ENCODE measurements at regions not wholly inside any gene's neighbourhood (a gene's known extent, or its start where the extent isn't known, plus 50 kb on each side); places are given as distances from the start of the nearest gene placed in this dataset.
"Not testable (repeated sequence)": the region's sequence is repeated elsewhere in the genome, so short reads cannot be mapped to it uniquely, and the experiment has no call there.

- no peak for TF ChIP-seq CTCF (IDR thresholded peaks at IDR 0.05)
- no peak for ATAC-seq (ENCODE audit: low FRiP score)
- DNase-seq (ENCODE audit: low spot score), result no peak
These were observed 635.9 kb downstream of the SUCLG1 start for GRCh38 chr2:83823229-83823628.

GRCh38 chr2:83817511-83817910, 641.6 kb downstream of the SUCLG1 start:
- TF ChIP-seq CTCF (IDR thresholded peaks at IDR 0.05), result no peak
- DNase-seq (ENCODE audit: low spot score) (no peak), ATAC-seq (ENCODE audit: low FRiP score) (no peak)

GRCh38 chr2:83808878-83809277, 650.2 kb downstream of the SUCLG1 start:
- DNase-seq (ENCODE audit: low spot score) (no peak), ATAC-seq (ENCODE audit: low FRiP score) (no peak)
- TF ChIP-seq CTCF (IDR thresholded peaks at IDR 0.05), result no peak

GRCh38 chr2:83802604-83803003, 656.5 kb downstream of the SUCLG1 start:
- no peak for TF ChIP-seq CTCF (IDR thresholded peaks at IDR 0.05)
- DNase-seq (ENCODE audit: low spot score) (no peak), ATAC-seq (ENCODE audit: low FRiP score) (no peak)

GRCh38 chr2:83795777-83796176, 663.3 kb downstream of the SUCLG1 start:
- ATAC-seq (ENCODE audit: low FRiP score) (no peak), DNase-seq (ENCODE audit: low spot score) (no peak)
- no peak for TF ChIP-seq CTCF (IDR thresholded peaks at IDR 0.05)

- DNase-seq (ENCODE audit: low spot score); ATAC-seq (ENCODE audit: low FRiP score): not testable (repeated sequence)
These were observed 668.6 kb downstream of the SUCLG1 start for GRCh38 chr2:83790467-83790866.

GRCh38 chr2:83789674-83790073, 669.4 kb downstream of the SUCLG1 start:
- ATAC-seq (ENCODE audit: low FRiP score); DNase-seq (ENCODE audit: low spot score): not testable (repeated sequence)

GRCh38 chr2:83788938-83789566, 670.0 kb downstream of the SUCLG1 start:
- not testable (repeated sequence) for DNase-seq (ENCODE audit: low spot score); ATAC-seq (ENCODE audit: low FRiP score)

- DNase-seq (ENCODE audit: low spot score) (no peak), ATAC-seq (ENCODE audit: low FRiP score) (no peak)
- no peak for TF ChIP-seq CTCF (IDR thresholded peaks at IDR 0.05)
These were observed 671.9 kb downstream of the SUCLG1 start for GRCh38 chr2:83787189-83787588.

Measured in omental fat pad (tissue), 3 donors.